ENCODE measurements at regions not wholly inside any gene's neighbourhood (a gene's known extent, or its start where the extent isn't known, plus 50 kb on each side); places are given as distances from the start of the nearest gene placed in this dataset.

DNA sequence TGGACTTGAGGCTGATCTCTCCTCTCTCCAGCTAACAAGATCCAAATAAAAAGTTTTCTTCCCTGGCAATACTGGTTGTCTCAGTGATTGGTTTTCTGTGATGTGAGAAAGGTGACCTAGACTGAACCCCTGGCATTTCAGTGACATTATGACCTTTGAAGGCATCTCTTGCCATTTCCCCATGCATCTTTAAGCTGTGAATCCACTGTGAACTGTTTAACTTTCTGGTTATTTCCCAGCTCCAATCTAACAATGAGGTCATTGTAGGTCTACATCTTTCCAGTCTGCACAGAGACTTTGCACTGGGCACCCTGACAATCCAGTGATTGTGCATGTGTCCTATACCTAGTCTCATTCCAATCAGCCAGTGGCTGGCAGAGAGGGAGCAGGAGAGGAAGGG is 155.9 kb upstream of the NUDT4 start:
- peaks cover 17% of the 10 kb centered on the region for H3K4me1 Mint-ChIP-seq
- H3K36me3 Mint-ChIP-seq (ENCODE audit: low read depth) = no peaks in the 10 kb centered on the region; the same call in 2 of the 3 replicates
- DNase-seq (ENCODE audit: low spot score) (no peak), ATAC-seq (no peak)
- 0 out of 2 replicates have a peak overlapping the region, but pooled peaks have one; percentile 25 for H3K27ac Mint-ChIP-seq
- Histone ChIP-seq H3K4me1 (ENCODE audit: insufficient read depth) (peaks cover 10% of the 10 kb centered on the region; the same call in 1 of the 2 replicates), H3K4me2 (no peak overlapping the region), H3F3A (replicated peaks; ENCODE audit: low read depth) (no peaks in the 10 kb centered on the region), H3K36me3 (ENCODE audit: insufficient read depth) (no peaks in the 10 kb centered on the region), H3K27me3 (ENCODE audit: insufficient read depth) (no peaks in the 10 kb centered on the region), H2AFZ (no peak overlapping the region), H3K27ac (ENCODE audit: low read depth) (no peak overlapping the region), H3K9me2 (ENCODE audit: insufficient read depth) (no peaks in the 10 kb centered on the region), H4K20me1 (replicated peaks; ENCODE audit: insufficient read depth) (no peaks in the 10 kb centered on the region), H3K79me2 (replicated peaks; ENCODE audit: insufficient read depth) (no peaks in the 10 kb centered on the region), H3K4me3 (no peak overlapping the region)
- H3K9me3 Mint-ChIP-seq = no peaks in the 10 kb centered on the region; the same call in 2 of the 3 replicates
- no peaks in the 10 kb centered on the region for H3K27me3 Mint-ChIP-seq (ENCODE audit: insufficient read depth, low read depth, poor library complexity)
- TF ChIP-seq, protein P1, sequence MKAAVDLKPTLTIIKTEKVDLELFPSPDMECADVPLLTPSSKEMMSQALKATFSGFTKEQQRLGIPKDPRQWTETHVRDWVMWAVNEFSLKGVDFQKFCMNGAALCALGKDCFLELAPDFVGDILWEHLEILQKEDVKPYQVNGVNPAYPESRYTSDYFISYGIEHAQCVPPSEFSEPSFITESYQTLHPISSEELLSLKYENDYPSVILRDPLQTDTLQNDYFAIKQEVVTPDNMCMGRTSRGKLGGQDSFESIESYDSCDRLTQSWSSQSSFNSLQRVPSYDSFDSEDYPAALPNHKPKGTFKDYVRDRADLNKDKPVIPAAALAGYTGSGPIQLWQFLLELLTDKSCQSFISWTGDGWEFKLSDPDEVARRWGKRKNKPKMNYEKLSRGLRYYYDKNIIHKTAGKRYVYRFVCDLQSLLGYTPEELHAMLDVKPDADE (IDR thresholded peaks at IDR 0.05) = no peak
- TF ChIP-seq ZNF331 (CRISPR knock-in tag; IDR thresholded peaks at IDR 0.05; ENCODE audit: low read depth) = no peak
- TF ChIP-seq, protein P2, sequence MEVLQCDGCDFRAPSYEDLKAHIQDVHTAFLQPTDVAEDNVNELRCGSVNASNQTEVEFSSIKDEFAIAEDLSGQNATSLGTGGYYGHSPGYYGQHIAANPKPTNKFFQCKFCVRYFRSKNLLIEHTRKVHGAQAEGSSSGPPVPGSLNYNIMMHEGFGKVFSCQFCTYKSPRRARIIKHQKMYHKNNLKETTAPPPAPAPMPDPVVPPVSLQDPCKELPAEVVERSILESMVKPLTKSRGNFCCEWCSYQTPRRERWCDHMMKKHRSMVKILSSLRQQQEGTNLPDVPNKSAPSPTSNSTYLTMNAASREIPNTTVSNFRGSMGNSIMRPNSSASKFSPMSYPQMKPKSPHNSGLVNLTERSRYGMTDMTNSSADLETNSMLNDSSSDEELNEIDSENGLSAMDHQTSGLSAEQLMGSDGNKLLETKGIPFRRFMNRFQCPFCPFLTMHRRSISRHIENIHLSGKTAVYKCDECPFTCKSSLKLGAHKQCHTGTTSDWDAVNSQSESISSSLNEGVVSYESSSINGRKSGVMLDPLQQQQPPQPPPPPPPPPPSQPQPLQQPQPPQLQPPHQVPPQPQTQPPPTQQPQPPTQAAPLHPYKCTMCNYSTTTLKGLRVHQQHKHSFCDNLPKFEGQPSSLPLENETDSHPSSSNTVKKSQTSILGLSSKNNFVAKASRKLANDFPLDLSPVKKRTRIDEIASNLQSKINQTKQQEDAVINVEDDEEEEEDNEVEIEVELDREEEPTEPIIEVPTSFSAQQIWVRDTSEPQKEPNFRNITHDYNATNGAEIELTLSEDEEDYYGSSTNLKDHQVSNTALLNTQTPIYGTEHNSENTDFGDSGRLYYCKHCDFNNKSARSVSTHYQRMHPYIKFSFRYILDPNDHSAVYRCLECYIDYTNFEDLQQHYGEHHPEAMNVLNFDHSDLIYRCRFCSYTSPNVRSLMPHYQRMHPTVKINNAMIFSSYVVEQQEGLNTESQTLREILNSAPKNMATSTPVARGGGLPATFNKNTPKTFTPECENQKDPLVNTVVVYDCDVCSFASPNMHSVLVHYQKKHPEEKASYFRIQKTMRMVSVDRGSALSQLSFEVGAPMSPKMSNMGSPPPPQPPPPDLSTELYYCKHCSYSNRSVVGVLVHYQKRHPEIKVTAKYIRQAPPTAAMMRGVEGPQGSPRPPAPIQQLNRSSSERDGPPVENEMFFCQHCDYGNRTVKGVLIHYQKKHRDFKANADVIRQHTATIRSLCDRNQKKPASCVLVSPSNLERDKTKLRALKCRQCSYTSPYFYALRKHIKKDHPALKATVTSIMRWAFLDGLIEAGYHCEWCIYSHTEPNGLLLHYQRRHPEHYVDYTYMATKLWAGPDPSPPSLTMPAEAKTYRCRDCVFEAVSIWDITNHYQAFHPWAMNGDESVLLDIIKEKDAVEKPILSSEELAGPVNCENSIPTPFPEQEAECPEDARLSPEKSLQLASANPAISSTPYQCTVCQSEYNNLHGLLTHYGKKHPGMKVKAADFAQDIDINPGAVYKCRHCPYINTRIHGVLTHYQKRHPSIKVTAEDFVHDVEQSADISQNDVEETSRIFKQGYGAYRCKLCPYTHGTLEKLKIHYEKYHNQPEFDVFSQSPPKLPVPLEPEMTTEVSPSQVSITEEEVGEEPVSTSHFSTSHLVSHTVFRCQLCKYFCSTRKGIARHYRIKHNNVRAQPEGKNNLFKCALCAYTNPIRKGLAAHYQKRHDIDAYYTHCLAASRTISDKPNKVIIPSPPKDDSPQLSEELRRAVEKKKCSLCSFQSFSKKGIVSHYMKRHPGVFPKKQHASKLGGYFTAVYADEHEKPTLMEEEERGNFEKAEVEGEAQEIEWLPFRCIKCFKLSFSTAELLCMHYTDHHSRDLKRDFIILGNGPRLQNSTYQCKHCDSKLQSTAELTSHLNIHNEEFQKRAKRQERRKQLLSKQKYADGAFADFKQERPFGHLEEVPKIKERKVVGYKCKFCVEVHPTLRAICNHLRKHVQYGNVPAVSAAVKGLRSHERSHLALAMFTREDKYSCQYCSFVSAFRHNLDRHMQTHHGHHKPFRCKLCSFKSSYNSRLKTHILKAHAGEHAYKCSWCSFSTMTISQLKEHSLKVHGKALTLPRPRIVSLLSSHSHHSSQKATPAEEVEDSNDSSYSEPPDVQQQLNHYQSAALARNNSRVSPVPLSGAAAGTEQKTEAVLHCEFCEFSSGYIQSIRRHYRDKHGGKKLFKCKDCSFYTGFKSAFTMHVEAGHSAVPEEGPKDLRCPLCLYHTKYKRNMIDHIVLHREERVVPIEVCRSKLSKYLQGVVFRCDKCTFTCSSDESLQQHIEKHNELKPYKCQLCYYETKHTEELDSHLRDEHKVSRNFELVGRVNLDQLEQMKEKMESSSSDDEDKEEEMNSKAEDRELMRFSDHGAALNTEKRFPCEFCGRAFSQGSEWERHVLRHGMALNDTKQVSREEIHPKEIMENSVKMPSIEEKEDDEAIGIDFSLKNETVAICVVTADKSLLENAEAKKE (CRISPR knock-in tag; IDR thresholded peaks at IDR 0.05) = no peak
- no peak for TF ChIP-seq JUNB (IDR thresholded peaks at IDR 0.05; ENCODE audit: unreplicated experiment)
- TF ChIP-seq POLR2AphosphoS5 (IDR thresholded peaks at IDR 0.05; ENCODE audit: low read depth) = no peak
- no peak for TF ChIP-seq CREB1 (CRISPR knock-in tag; IDR thresholded peaks at IDR 0.05; ENCODE audit: low read depth)
- TF ChIP-seq ZNF114 (CRISPR knock-in tag; IDR thresholded peaks at IDR 0.05) = no peak
- TF ChIP-seq, protein P3, sequence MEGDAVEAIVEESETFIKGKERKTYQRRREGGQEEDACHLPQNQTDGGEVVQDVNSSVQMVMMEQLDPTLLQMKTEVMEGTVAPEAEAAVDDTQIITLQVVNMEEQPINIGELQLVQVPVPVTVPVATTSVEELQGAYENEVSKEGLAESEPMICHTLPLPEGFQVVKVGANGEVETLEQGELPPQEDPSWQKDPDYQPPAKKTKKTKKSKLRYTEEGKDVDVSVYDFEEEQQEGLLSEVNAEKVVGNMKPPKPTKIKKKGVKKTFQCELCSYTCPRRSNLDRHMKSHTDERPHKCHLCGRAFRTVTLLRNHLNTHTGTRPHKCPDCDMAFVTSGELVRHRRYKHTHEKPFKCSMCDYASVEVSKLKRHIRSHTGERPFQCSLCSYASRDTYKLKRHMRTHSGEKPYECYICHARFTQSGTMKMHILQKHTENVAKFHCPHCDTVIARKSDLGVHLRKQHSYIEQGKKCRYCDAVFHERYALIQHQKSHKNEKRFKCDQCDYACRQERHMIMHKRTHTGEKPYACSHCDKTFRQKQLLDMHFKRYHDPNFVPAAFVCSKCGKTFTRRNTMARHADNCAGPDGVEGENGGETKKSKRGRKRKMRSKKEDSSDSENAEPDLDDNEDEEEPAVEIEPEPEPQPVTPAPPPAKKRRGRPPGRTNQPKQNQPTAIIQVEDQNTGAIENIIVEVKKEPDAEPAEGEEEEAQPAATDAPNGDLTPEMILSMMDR (conservative IDR thresholded peaks at IDR 0.05; ENCODE audit: low read depth in 2 of 2) = no peak
- no peak for TF ChIP-seq EZH2 (IDR thresholded peaks at IDR 0.05; ENCODE audit: low read depth, unreplicated experiment)
- TF ChIP-seq NANOG (IDR thresholded peaks at IDR 0.05; ENCODE audit: borderline replicate concordance) = no peak
- no peak for TF ChIP-seq EZH2phosphoT487 (IDR thresholded peaks at IDR 0.05; ENCODE audit: unreplicated experiment)
- TF ChIP-seq, protein P4, sequence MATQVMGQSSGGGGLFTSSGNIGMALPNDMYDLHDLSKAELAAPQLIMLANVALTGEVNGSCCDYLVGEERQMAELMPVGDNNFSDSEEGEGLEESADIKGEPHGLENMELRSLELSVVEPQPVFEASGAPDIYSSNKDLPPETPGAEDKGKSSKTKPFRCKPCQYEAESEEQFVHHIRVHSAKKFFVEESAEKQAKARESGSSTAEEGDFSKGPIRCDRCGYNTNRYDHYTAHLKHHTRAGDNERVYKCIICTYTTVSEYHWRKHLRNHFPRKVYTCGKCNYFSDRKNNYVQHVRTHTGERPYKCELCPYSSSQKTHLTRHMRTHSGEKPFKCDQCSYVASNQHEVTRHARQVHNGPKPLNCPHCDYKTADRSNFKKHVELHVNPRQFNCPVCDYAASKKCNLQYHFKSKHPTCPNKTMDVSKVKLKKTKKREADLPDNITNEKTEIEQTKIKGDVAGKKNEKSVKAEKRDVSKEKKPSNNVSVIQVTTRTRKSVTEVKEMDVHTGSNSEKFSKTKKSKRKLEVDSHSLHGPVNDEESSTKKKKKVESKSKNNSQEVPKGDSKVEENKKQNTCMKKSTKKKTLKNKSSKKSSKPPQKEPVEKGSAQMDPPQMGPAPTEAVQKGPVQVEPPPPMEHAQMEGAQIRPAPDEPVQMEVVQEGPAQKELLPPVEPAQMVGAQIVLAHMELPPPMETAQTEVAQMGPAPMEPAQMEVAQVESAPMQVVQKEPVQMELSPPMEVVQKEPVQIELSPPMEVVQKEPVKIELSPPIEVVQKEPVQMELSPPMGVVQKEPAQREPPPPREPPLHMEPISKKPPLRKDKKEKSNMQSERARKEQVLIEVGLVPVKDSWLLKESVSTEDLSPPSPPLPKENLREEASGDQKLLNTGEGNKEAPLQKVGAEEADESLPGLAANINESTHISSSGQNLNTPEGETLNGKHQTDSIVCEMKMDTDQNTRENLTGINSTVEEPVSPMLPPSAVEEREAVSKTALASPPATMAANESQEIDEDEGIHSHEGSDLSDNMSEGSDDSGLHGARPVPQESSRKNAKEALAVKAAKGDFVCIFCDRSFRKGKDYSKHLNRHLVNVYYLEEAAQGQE (IDR thresholded peaks at IDR 0.05; ENCODE audit: unreplicated experiment) = no peak
- no peak for TF ChIP-seq STAT1 (IDR thresholded peaks at IDR 0.05; ENCODE audit: unreplicated experiment)
- H3K4me3 Mint-ChIP-seq = no peak overlapping the region
